ENCODE measurements at regions not wholly inside any gene's neighbourhood (a gene's known extent, or its start where the extent isn't known, plus 50 kb on each side); places are given as distances from the start of the nearest gene placed in this dataset.

- no peak for DNase-seq
These were observed 53.8 kb upstream of the PTGFR start for GRCh38 chr1:78436961-78437360.

- DNase-seq, result no peak
These were observed 53.4 kb upstream of the PTGFR start for GRCh38 chr1:78437396-78437795.

- DNase-seq, result no peak
These were observed 52.8 kb upstream of the PTGFR start for GRCh38 chr1:78437941-78438340.

GRCh38 chr1:78440381-78440793 is 50.4 kb upstream of the PTGFR start:
- DNase-seq, result no peak
